ENCODE measurements at regions not wholly inside any gene's neighbourhood (a gene's known extent, or its start where the extent isn't known, plus 50 kb on each side); places are given as distances from the start of the nearest gene placed in this dataset.

- no peak for DNase-seq
These were observed 143.4 kb upstream of the IER5L start for GRCh38 chr9:129321286-129322021.

- DNase-seq, result peak; percentile 10
These were observed 142.7 kb upstream of the IER5L start for GRCh38 chr9:129320575-129321285.

GRCh38 chr9:129319938-129320481 is 141.9 kb upstream of the IER5L start:
- no peak for DNase-seq

- DNase-seq, result no peak
These were observed 141.2 kb upstream of the IER5L start for GRCh38 chr9:129319076-129319937.

GRCh38 chr9:129318121-129319075 is 140.3 kb upstream of the IER5L start:
- DNase-seq, result no peak

GRCh38 chr9:129317179-129318011 is 139.3 kb upstream of the IER5L start:
- no peak for DNase-seq

GRCh38 chr9:129316281-129317030 is 138.4 kb upstream of the IER5L start:
- DNase-seq, result no peak

- DNase-seq, result no peak
These were observed 135.4 kb upstream of the IER5L start for GRCh38 chr9:129313331-129313955.

- DNase-seq, result no peak
These were observed 134.4 kb upstream of the IER5L start for GRCh38 chr9:129312251-129313122.

GRCh38 chr9:129311643-129312042 is 133.6 kb upstream of the IER5L start:
- no peak for DNase-seq

GRCh38 chr9:129310666-129311350 is 132.7 kb upstream of the IER5L start:
- DNase-seq, result no peak

- DNase-seq, result no peak
These were observed 131.8 kb upstream of the IER5L start for GRCh38 chr9:129309906-129310305.

GRCh38 chr9:129309041-129309430 is 131.0 kb upstream of the IER5L start:
- DNase-seq, result no peak

- DNase-seq, result no peak
These were observed 129.3 kb upstream of the IER5L start for GRCh38 chr9:129307227-129307970.

GRCh38 chr9:129306318-129306973 is 128.4 kb upstream of the IER5L start:
- DNase-seq, result no peak

GRCh38 chr9:129305246-129305645 is 127.2 kb upstream of the IER5L start:
- no peak for DNase-seq

GRCh38 chr9:129301941-129302340 is 123.9 kb upstream of the IER5L start:
- DNase-seq, result no peak
